ENCODE measurements at regions not wholly inside any gene's neighbourhood (a gene's known extent, or its start where the extent isn't known, plus 50 kb on each side); places are given as distances from the start of the nearest gene placed in this dataset.

GRCh38 chr6:21663966-21664313, 70.4 kb downstream of the SOX4 start:
- Histone ChIP-seq H3K27ac (no peak overlapping the region), H3K4me1 (peaks cover 5 to 37% (median 32%) of the 10 kb centered on the region in 6 donors), H3K4me3 (peak overlapping the region in 4 of 8 donors; percentile 14 to 56 (median 24)), H3K9me3 (no peaks in the 10 kb centered on the region), H3K36me3 (no peaks in the 10 kb centered on the region), H3K27me3 (replicated peaks in 1 of 7) (peaks cover 4 to 78% (median 47%) of the 10 kb centered on the region in 7 donors)
- TF ChIP-seq, protein P1, sequence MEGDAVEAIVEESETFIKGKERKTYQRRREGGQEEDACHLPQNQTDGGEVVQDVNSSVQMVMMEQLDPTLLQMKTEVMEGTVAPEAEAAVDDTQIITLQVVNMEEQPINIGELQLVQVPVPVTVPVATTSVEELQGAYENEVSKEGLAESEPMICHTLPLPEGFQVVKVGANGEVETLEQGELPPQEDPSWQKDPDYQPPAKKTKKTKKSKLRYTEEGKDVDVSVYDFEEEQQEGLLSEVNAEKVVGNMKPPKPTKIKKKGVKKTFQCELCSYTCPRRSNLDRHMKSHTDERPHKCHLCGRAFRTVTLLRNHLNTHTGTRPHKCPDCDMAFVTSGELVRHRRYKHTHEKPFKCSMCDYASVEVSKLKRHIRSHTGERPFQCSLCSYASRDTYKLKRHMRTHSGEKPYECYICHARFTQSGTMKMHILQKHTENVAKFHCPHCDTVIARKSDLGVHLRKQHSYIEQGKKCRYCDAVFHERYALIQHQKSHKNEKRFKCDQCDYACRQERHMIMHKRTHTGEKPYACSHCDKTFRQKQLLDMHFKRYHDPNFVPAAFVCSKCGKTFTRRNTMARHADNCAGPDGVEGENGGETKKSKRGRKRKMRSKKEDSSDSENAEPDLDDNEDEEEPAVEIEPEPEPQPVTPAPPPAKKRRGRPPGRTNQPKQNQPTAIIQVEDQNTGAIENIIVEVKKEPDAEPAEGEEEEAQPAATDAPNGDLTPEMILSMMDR (IDR thresholded peaks at IDR 0.05 in 8 of 11, conservative IDR thresholded peaks at IDR 0.05 in 3 of 11): no peak
- no peak for TF ChIP-seq POLR2AphosphoS5 (IDR thresholded peaks at IDR 0.05)
- TF ChIP-seq POLR2A (IDR thresholded peaks at IDR 0.05): no peak
- 59 to 77% (median 68%) methylated on average over 10 of the region's 10 CpGs for WGBS, 5 donors
- DNase-seq: no peak
- intact Hi-C loops (cut with DNase I; ENCODE audit: low total_unique reads): no loop called here

DNA sequence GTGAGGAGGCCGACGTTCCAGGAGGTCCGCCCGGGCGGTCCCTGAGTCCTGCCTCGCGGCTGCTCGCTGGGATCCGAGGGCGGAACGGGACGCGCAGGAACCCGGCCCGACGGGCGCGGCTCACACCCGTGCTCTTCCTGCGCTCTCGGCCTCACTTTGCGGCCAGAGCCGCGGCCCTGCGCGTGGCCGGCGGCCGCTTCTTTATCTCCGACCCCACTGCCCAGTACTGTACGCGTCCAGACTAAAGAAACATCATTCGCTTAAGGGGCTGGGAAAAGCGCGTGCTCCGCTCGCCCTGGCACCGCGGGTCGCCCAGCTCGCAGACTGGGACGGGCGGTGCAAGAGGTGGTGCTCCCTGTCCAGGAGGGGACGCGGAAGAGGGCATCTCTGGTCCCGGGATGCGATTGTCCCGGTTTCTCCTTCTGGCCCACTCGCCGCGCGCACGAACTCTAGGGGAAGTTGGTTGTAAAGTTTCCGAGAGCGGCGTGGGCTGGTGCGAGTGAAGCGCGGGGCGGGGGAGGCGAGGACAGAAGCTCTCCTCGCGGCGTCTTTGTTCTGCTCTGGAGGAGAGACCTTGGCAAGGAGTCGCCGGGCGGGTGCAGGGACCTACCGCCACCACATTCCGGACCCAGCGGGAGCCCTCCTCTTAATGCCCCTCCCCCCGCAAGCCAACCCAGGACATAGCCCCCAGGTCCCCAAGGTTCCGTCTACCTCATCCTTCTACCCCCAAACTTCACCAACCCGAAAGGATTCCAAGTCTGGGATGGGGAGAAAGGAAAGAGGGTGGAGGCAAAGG, 71.0 kb downstream of the SOX4 start:
- H3K27me3 ChIP-seq (replicated peaks in 1 of 7): peaks cover 4 to 81% (median 47%) of the 10 kb centered on the region in 7 donors
- TF ChIP-seq, protein P1 (IDR thresholded peaks at IDR 0.05 in 8 of 11, conservative IDR thresholded peaks at IDR 0.05 in 3 of 11): no peak
- peak in 1 of 3 donors; percentile 8 for TF ChIP-seq POLR2AphosphoS5 (IDR thresholded peaks at IDR 0.05)
- no peaks in the 10 kb centered on the region for H3K9me3 ChIP-seq
- WGBS, 5 donors: 3 to 11% (median 7%) methylated on average over 36 to 73 of the region's 73 CpGs
- DNase-seq: peak; percentile 73
- intact Hi-C loops (cut with DNase I; ENCODE audit: low total_unique reads): no loop called here
- no peaks in the 10 kb centered on the region for H3K36me3 ChIP-seq
- peaks cover 5 to 37% (median 32%) of the 10 kb centered on the region in 6 donors for H3K4me1 ChIP-seq
- no peak overlapping the region for H3K27ac ChIP-seq
- H3K4me3 ChIP-seq: peak overlapping the region in 7 of 8 donors; percentile 2 to 56 (median 21)

DNA sequence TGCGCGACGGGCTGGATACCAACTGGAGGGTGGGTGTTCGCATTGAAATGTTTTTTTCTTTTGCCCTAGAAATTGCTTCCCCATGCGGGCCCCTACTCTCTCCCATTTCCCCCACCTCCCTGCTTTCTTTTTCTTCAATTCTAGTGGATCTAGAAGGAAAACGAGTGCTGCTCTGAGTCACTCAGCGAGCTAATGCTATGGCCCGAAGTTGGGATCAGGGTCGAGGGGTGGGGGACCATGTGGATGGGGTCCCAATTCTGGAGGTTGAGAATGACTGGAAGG, 71.5 kb downstream of the SOX4 start:
- H3K27me3 ChIP-seq (replicated peaks in 1 of 7): peaks cover 4 to 85% (median 47%) of the 10 kb centered on the region in 7 donors
- DNase-seq: no peak
- 2 to 5% (median 4%) methylated on average over 9 of the region's 9 CpGs for WGBS, 5 donors
- H3K9me3 ChIP-seq: no peaks in the 10 kb centered on the region
- peaks cover 5 to 37% (median 32%) of the 10 kb centered on the region in 6 donors for H3K4me1 ChIP-seq
- peak overlapping the region in 6 of 8 donors; percentile 2 to 56 (median 22) for H3K4me3 ChIP-seq
- no peaks in the 10 kb centered on the region for H3K36me3 ChIP-seq
- intact Hi-C loops (cut with DNase I; ENCODE audit: low total_unique reads): no loop called here
- H3K27ac ChIP-seq: no peak overlapping the region
- TF ChIP-seq POLR2AphosphoS5 (IDR thresholded peaks at IDR 0.05): no peak
- TF ChIP-seq, protein P1 (IDR thresholded peaks at IDR 0.05 in 8 of 11, conservative IDR thresholded peaks at IDR 0.05 in 3 of 11): no peak
- no peak for TF ChIP-seq POLR2A (IDR thresholded peaks at IDR 0.05)

DNA sequence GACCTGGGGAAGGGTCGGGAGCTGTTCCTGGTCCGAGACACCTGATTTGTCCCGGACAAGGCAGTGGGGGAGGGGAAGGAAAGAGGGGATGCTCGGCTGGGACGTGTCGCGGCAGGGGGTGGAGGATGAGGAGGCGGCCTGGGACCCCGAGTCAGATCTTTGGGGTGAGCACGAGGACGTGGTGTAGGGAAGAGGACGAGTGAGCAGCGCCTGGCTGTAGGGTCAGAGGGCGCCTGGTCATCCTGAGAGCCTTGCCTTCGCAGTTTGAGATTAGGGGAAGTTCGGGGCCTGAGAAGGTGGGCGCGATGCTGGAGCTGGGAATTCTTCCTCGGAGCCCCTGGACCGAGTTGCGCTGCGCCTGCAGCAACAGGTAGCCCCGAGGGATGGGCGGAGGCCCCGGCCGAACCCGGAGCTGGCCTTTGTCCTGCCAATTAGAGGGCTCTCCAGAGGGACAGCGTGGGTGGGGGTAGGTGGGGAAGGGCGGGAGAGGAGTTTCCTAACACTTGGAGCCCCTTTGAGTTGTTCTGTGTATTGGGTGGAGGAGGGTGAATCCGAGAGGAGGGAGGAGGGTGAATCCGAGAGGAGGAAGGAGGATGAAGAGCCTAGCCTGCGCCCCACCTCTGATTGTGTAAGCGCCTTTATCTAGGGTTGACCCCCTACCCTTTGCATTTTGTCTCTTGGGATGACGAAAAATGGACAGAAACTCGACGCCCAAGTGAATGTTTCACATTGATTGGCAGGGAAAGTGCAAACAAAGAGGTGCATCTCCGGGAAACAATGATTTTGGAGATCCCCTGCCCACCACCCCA, 72.0 kb downstream of the SOX4 start:
- intact Hi-C loops (cut with DNase I; ENCODE audit: low total_unique reads): no loop called here
- no peaks in the 10 kb centered on the region for H3K36me3 ChIP-seq
- 2 to 4% (median 3%) methylated on average over 37 of the region's 37 CpGs for WGBS, 5 donors
- H3K27ac ChIP-seq: no peak overlapping the region
- no peak for DNase-seq
- no peaks in the 10 kb centered on the region for H3K9me3 ChIP-seq
- TF ChIP-seq POLR2AphosphoS5 (IDR thresholded peaks at IDR 0.05) (no peak), POLR2A (IDR thresholded peaks at IDR 0.05) (no peak)
- TF ChIP-seq, protein P1 (IDR thresholded peaks at IDR 0.05 in 8 of 11, conservative IDR thresholded peaks at IDR 0.05 in 3 of 11): no peak
- H3K4me3 ChIP-seq: peak overlapping the region in 3 of 8 donors; percentile 13 to 56 (median 13)
- peaks cover 5 to 37% (median 32%) of the 10 kb centered on the region in 6 donors for H3K4me1 ChIP-seq
- peaks cover 4 to 89% (median 47%) of the 10 kb centered on the region in 7 donors for H3K27me3 ChIP-seq (replicated peaks in 1 of 7)
